H9 (cell line): ENCODE measurements at regions not wholly inside any gene's neighbourhood (a gene's known extent, or its start where the extent isn't known, plus 50 kb on each side); places are given as distances from the start of the nearest gene placed in this dataset.

Experiments used
- DNase-seq: peaks from one replicate; pipeline ENCODE4 v3.0.0-alpha.2; 2017
- H2AFZ ChIP-seq: one replicate; pipeline ENCODE4 v1.6.1; 2013; ENCODE audit warnings: mild to moderate bottlenecking, low read length, control low read depth, moderate library complexity
- H2AK5ac ChIP-seq: 2 replicates; pipeline ENCODE4 v1.6.1; 2013; ENCODE audit warnings: low read length, control low read depth, mixed read lengths; ENCODE audit not compliant: insufficient read length
- H2BK120ac ChIP-seq: one replicate; pipeline ENCODE4 v1.6.1; 2013; ENCODE audit warnings: low read depth, mild to moderate bottlenecking, low read length, control low read depth, inconsistent platforms; ENCODE audit not compliant: poor library complexity, severe bottlenecking
- H2BK12ac ChIP-seq: 2 replicates; pipeline ENCODE4 v1.6.1; 2013; ENCODE audit warnings: low read length, control low read depth, mixed read lengths, low read depth; ENCODE audit not compliant: insufficient read length
- H2BK15ac ChIP-seq: 2 replicates; pipeline ENCODE4 v1.6.1; 2013; ENCODE audit warnings: low read depth, low read length, control low read depth
- H2BK20ac ChIP-seq: one replicate; pipeline ENCODE4 v1.6.1; 2013; ENCODE audit warnings: low read depth, mild to moderate bottlenecking, low read length, control low read depth, inconsistent platforms; ENCODE audit not compliant: poor library complexity, severe bottlenecking
- H2BK5ac ChIP-seq: 2 replicates; pipeline ENCODE4 v1.6.1; 2013; ENCODE audit warnings: low read length, control low read depth, mixed read lengths; ENCODE audit not compliant: insufficient read length
- H3K14ac ChIP-seq: 2 replicates; pipeline ENCODE4 v1.6.1; 2013; ENCODE audit warnings: low read length, control low read depth; ENCODE audit not compliant: insufficient read depth
- H3K18ac ChIP-seq: 2 replicates; pipeline ENCODE4 v1.6.1; 2013; ENCODE audit warnings: low read depth, mild to moderate bottlenecking, mixed read lengths, low read length, control low read depth; ENCODE audit not compliant: insufficient read length
- H3K23ac ChIP-seq: 2 replicates; pipeline ENCODE4 v1.6.1; 2013; ENCODE audit warnings: low read length, control low read depth, mixed read lengths, low read depth; ENCODE audit not compliant: insufficient read length
- H3K23me2 ChIP-seq: 2 replicates; pipeline ENCODE4 v1.6.1; 2013; ENCODE audit warnings: low read depth, mild to moderate bottlenecking, mixed read lengths, low read length, control low read depth; ENCODE audit not compliant: insufficient read length, poor library complexity, severe bottlenecking
- H3K27ac ChIP-seq: 2 replicates; pipeline ENCODE4 v1.5.1; 2013; ENCODE audit warnings: low read length, control low read depth, mixed read lengths, low read depth; ENCODE audit not compliant: insufficient read length
- H3K27me3 ChIP-seq: 2 replicates; pipeline ENCODE4 v1.6.1; 2013; ENCODE audit warnings: low read length, control low read depth, inconsistent platforms; ENCODE audit not compliant: insufficient read depth
- H3K4ac ChIP-seq: 2 replicates; pipeline ENCODE4 v1.6.1; 2013; ENCODE audit warnings: low read depth, mild to moderate bottlenecking, control low read depth, inconsistent platforms, low read length, moderate library complexity
- H3K4me1 ChIP-seq: 2 replicates; pipeline ENCODE4 v1.6.1; 2013; ENCODE audit warnings: low read length, control low read depth, inconsistent platforms; ENCODE audit not compliant: insufficient read depth
- H3K4me2 ChIP-seq: 2 replicates; pipeline ENCODE4 v1.6.1; 2013; ENCODE audit warnings: low read length, control low read depth, mixed read lengths; ENCODE audit not compliant: insufficient read length, insufficient read depth
- H3K56ac ChIP-seq: 2 replicates; pipeline ENCODE4 v1.6.1; 2013; ENCODE audit warnings: low read depth, mild to moderate bottlenecking, mixed read lengths, low read length, control low read depth; ENCODE audit not compliant: insufficient read length
- H3K79me1 ChIP-seq: 2 replicates; pipeline ENCODE4 v1.6.1; 2013; ENCODE audit warnings: low read depth, mild to moderate bottlenecking, moderate library complexity, low read length, control low read depth, inconsistent platforms; ENCODE audit not compliant: insufficient read depth, poor library complexity, severe bottlenecking
- H3K79me2 ChIP-seq: 2 replicates; pipeline ENCODE4 v1.6.1; 2013; ENCODE audit warnings: low read length, control low read depth, inconsistent platforms; ENCODE audit not compliant: insufficient read depth
- H3K9ac ChIP-seq: 2 replicates; pipeline ENCODE4 v1.6.1; 2013; ENCODE audit warnings: low read length, control low read depth, mixed read lengths; ENCODE audit not compliant: insufficient read length; ENCODE audit errors: extremely low read depth
- H3K9me3 ChIP-seq: one replicate; pipeline ENCODE4 v1.6.1; 2013; ENCODE audit warnings: low read depth, low read length, inconsistent platforms; ENCODE audit not compliant: control insufficient read depth
- H3T11ph ChIP-seq: one replicate; pipeline ENCODE4 v1.6.1; 2013; ENCODE audit warnings: mild to moderate bottlenecking, low read length, control low read depth, inconsistent platforms
- H4K20me1 ChIP-seq: one replicate; pipeline ENCODE4 v1.6.1; 2013; ENCODE audit not compliant: control insufficient read depth, insufficient read length, insufficient read depth
- H4K5ac ChIP-seq: 2 replicates; pipeline ENCODE4 v1.6.1; 2013; ENCODE audit warnings: low read depth, mild to moderate bottlenecking, mixed read lengths, low read length, control low read depth; ENCODE audit not compliant: insufficient read length
- H4K8ac ChIP-seq: replicated peaks from 2 replicates; pipeline ENCODE4 v1.6.1; 2013; ENCODE audit warnings: low read length, control low read depth, mixed read lengths, low read depth; ENCODE audit not compliant: insufficient read length
- H4K91ac ChIP-seq: 2 replicates; pipeline ENCODE4 v1.6.1; 2013; ENCODE audit warnings: low read depth, mild to moderate bottlenecking, moderate library complexity, mixed read lengths, low read length, control low read depth; ENCODE audit not compliant: insufficient read length
- H3K27ac Mint-ChIP-seq, 3 experiments: 2 replicates in 2 of 3; 3 replicates in 1 of 3; pipeline ENCODE4 v1.8.0; 2020 to 2021; ENCODE audit warnings: mixed read lengths in 3 of 3, mild to moderate bottlenecking in 1 of 3, moderate library complexity in 1 of 3
- H3K27me3 Mint-ChIP-seq: 2 replicates; pipeline ENCODE4 v1.8.0; 2021; ENCODE audit warnings: low read depth, mild to moderate bottlenecking, moderate library complexity, mixed read lengths
- H3K36me3 Mint-ChIP-seq, 3 experiments: 2 replicates in 2 of 3; 3 replicates in 1 of 3; pipeline ENCODE4 v1.8.0; 2020 to 2021; ENCODE audit warnings: low read depth in 3 of 3, mixed read lengths in 3 of 3; ENCODE audit not compliant: insufficient read depth in 1 of 3
- H3K4me1 Mint-ChIP-seq, 2 experiments: 2 replicates each; pipeline ENCODE4 v1.8.0; 2020; ENCODE audit warnings: mixed read lengths in 2 of 2
- H3K4me3 Mint-ChIP-seq, 2 experiments: 2 replicates in 1 of 2; 3 replicates in 1 of 2; pipeline ENCODE4 v1.8.0; 2020 to 2021; ENCODE audit warnings: mild to moderate bottlenecking in 2 of 2, mixed read lengths in 2 of 2, moderate library complexity in 1 of 2
- H3K9me3 Mint-ChIP-seq, 2 experiments: 2 replicates in 1 of 2; 3 replicates in 1 of 2; pipeline ENCODE4 v1.8.0; 2020; ENCODE audit warnings: mild to moderate bottlenecking in 2 of 2, mixed read lengths in 2 of 2, moderate library complexity in 1 of 2
- WGBS: extraction: QIAGEN DNeasy Blood & Tissue Kit; methylation state at CpG from one replicate; pipeline ENCODE4 v1.1.7; 2013; ENCODE audit warnings: missing lambda C conversion rate, low lambda C conversion rate, mixed read lengths; ENCODE audit not compliant: insufficient read length; ENCODE audit errors: extremely low coverage; 5-methylcytosine and 5-hydroxymethylcytosine counted together
- TF ChIP-seq, protein P1 (sequence below): fragments of 200-600 bp; sonication (generic); conservative IDR thresholded peaks from 3 replicates; pipeline ENCODE4 v1.8.0; 2021; ENCODE audit warnings: antibody characterized with exemption, mild to moderate bottlenecking

DNA sequence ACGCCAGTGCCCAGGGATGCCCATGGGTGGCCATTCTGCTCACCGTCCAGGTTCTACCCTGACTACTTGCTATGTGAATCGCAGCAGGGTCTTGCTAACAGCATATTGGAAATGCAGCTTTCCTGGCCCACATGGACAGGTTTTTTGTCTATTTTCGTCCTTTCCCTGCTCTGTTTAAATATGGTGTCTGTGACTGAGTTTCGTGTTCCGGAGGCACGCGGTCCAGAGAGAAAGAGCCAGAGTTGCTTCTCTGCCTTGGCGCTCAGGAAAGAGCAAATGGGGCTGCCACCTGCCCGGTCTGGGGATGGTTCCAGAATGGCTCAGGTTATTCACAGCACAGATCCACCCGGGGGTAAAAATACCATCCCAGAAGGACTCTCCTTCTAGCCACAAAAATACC lies 456.2 kb downstream of the BCL11A start:
- Mint-ChIP-seq H3K36me3 (no peaks in the 10 kb centered on the region), H3K4me3 (no peak overlapping the region), H3K27ac (no peak overlapping the region), H3K9me3 (no peaks in the 10 kb centered on the region; a peak in 1 of 5 replicates), H3K27me3 (peaks cover 58% of the 10 kb centered on the region), H3K4me1 (peaks cover 10 to 13% of the 10 kb centered on the region in 2 experiments)
- no peak overlapping the region for H2BK15ac ChIP-seq
- H4K5ac ChIP-seq: no peak overlapping the region
- H3K9ac ChIP-seq: no peak overlapping the region
- no peaks in the 10 kb centered on the region for H3K79me1 ChIP-seq
- no peak overlapping the region for H2BK5ac ChIP-seq
- no peaks in the 10 kb centered on the region; the same call in 1 of the 2 replicates for H3K27me3 ChIP-seq
- H3K23ac ChIP-seq: no peak overlapping the region
- no peak overlapping the region for H2AFZ ChIP-seq
- H2BK20ac ChIP-seq: no peak overlapping the region
- no peak overlapping the region for H2BK12ac ChIP-seq
- H3K56ac ChIP-seq: no peak overlapping the region
- no peaks in the 10 kb centered on the region for H3K79me2 ChIP-seq
- H2AK5ac ChIP-seq: no peak overlapping the region
- H3K9me3 ChIP-seq: no peaks in the 10 kb centered on the region
- no peak overlapping the region for H3T11ph ChIP-seq
- no peak overlapping the region for H3K4me2 ChIP-seq
- no peak overlapping the region for H3K27ac ChIP-seq
- H3K14ac ChIP-seq: no peak overlapping the region
- no peak overlapping the region for H2BK120ac ChIP-seq
- DNase-seq: no peak
- no peak overlapping the region for H4K91ac ChIP-seq
- no peaks in the 10 kb centered on the region for H3K4me1 ChIP-seq
- TF ChIP-seq, protein P1, sequence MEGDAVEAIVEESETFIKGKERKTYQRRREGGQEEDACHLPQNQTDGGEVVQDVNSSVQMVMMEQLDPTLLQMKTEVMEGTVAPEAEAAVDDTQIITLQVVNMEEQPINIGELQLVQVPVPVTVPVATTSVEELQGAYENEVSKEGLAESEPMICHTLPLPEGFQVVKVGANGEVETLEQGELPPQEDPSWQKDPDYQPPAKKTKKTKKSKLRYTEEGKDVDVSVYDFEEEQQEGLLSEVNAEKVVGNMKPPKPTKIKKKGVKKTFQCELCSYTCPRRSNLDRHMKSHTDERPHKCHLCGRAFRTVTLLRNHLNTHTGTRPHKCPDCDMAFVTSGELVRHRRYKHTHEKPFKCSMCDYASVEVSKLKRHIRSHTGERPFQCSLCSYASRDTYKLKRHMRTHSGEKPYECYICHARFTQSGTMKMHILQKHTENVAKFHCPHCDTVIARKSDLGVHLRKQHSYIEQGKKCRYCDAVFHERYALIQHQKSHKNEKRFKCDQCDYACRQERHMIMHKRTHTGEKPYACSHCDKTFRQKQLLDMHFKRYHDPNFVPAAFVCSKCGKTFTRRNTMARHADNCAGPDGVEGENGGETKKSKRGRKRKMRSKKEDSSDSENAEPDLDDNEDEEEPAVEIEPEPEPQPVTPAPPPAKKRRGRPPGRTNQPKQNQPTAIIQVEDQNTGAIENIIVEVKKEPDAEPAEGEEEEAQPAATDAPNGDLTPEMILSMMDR: no peak
- H3K4ac ChIP-seq: no peak overlapping the region
- no peaks in the 10 kb centered on the region for H3K23me2 ChIP-seq
- no peak overlapping the region for H4K8ac ChIP-seq
- H4K20me1 ChIP-seq: no peaks in the 10 kb centered on the region
- H3K18ac ChIP-seq: no peak overlapping the region
- WGBS: no CpG with 5 or more reads among the region's 11 CpGs
